ENCODE measurements at regions not wholly inside any gene's neighbourhood (a gene's known extent, or its start where the extent isn't known, plus 50 kb on each side); places are given as distances from the start of the nearest gene placed in this dataset.
"Not testable (repeated sequence)": the region's sequence is repeated elsewhere in the genome, so short reads cannot be mapped to it uniquely, and the experiment has no call there.

GRCh38 chr5:109580225-109580624 lies 109.5 kb upstream of the MAN2A1 start:
- no peak for DNase-seq (ENCODE audit: low read depth in 4 of 4, low spot score in 1 of 4)

- DNase-seq (ENCODE audit: low read depth in 4 of 4, low spot score in 1 of 4) = no peak
These were observed 114.2 kb upstream of the MAN2A1 start for GRCh38 chr5:109575506-109575905.

- DNase-seq (ENCODE audit: low read depth in 4 of 4, low spot score in 1 of 4) = no peak
These were observed 114.7 kb upstream of the MAN2A1 start for GRCh38 chr5:109574985-109575384.

- DNase-seq (ENCODE audit: low read depth in 4 of 4, low spot score in 1 of 4) = no peak
These were observed 116.0 kb upstream of the MAN2A1 start for GRCh38 chr5:109573766-109574165.

- no peak for DNase-seq (ENCODE audit: low read depth in 4 of 4, low spot score in 1 of 4)
These were observed 116.5 kb upstream of the MAN2A1 start for GRCh38 chr5:109573256-109573655.

GRCh38 chr5:109571785-109572184 lies 117.9 kb upstream of the MAN2A1 start:
- DNase-seq (ENCODE audit: low read depth in 4 of 4, low spot score in 1 of 4) = no peak

GRCh38 chr5:109570362-109570874 lies 119.3 kb upstream of the MAN2A1 start:
- DNase-seq (ENCODE audit: low read depth in 4 of 4, low spot score in 1 of 4) = no peak

- no peak for DNase-seq (ENCODE audit: low read depth in 4 of 4, low spot score in 1 of 4)
These were observed 122.2 kb upstream of the MAN2A1 start for GRCh38 chr5:109567374-109568044.

- DNase-seq (ENCODE audit: low read depth in 4 of 4, low spot score in 1 of 4) = no peak
These were observed 123.4 kb upstream of the MAN2A1 start for GRCh38 chr5:109566361-109566760.

GRCh38 chr5:109563739-109564138 lies 126.0 kb upstream of the MAN2A1 start:
- no peak for DNase-seq (ENCODE audit: low read depth in 4 of 4, low spot score in 1 of 4)

GRCh38 chr5:109563189-109563588 lies 126.5 kb upstream of the MAN2A1 start:
- no peak for DNase-seq (ENCODE audit: low read depth in 4 of 4, low spot score in 1 of 4)

GRCh38 chr5:109562441-109562840 lies 127.3 kb upstream of the MAN2A1 start:
- DNase-seq (ENCODE audit: low read depth in 4 of 4, low spot score in 1 of 4) = no peak

GRCh38 chr5:109561447-109561846 lies 128.3 kb upstream of the MAN2A1 start:
- no peak for DNase-seq (ENCODE audit: low read depth in 4 of 4, low spot score in 1 of 4)

GRCh38 chr5:109560554-109560953 lies 129.2 kb upstream of the MAN2A1 start:
- DNase-seq (ENCODE audit: low read depth in 4 of 4, low spot score in 1 of 4) = no peak

- no peak for DNase-seq (ENCODE audit: low read depth in 4 of 4, low spot score in 1 of 4)
These were observed 130.8 kb upstream of the MAN2A1 start for GRCh38 chr5:109558952-109559351.

GRCh38 chr5:109558364-109558763 lies 131.4 kb upstream of the MAN2A1 start:
- no peak for DNase-seq (ENCODE audit: low read depth in 4 of 4, low spot score in 1 of 4)

GRCh38 chr5:109553846-109554245 lies 135.9 kb upstream of the MAN2A1 start:
- no peak for DNase-seq (ENCODE audit: low read depth in 4 of 4, low spot score in 1 of 4)

- not testable (repeated sequence) for DNase-seq (ENCODE audit: low read depth in 4 of 4, low spot score in 1 of 4)
These were observed 138.5 kb upstream of the MAN2A1 start for GRCh38 chr5:109551234-109551633.

GRCh38 chr5:109550077-109550476 lies 139.7 kb upstream of the MAN2A1 start:
- no peak for DNase-seq (ENCODE audit: low read depth in 4 of 4, low spot score in 1 of 4)

- DNase-seq (ENCODE audit: low read depth in 4 of 4, low spot score in 1 of 4) = no peak
These were observed 136.7 kb upstream of the PJA2 start for GRCh38 chr5:109546461-109546860.

- not testable (repeated sequence) for DNase-seq (ENCODE audit: low read depth in 4 of 4, low spot score in 1 of 4)
These were observed 135.1 kb upstream of the PJA2 start for GRCh38 chr5:109544873-109545272.

GRCh38 chr5:109538692-109539091 lies 128.9 kb upstream of the PJA2 start:
- DNase-seq (ENCODE audit: low read depth in 4 of 4, low spot score in 1 of 4) = not testable (repeated sequence)

GRCh38 chr5:109535090-109535489 lies 125.3 kb upstream of the PJA2 start:
- not testable (repeated sequence) for DNase-seq (ENCODE audit: low read depth in 4 of 4, low spot score in 1 of 4)

Measured in stimulated activated CD4-positive, alpha-beta T cell treated with anti-CD3 and anti-CD28 coated beads, Interleukin-1b, Interleukin-23, amount 100 ng/mL, for 24 hours (primary cell).